Effector memory CD8-positive, alpha-beta T cell (primary cell): ENCODE measurements at regions not wholly inside any gene's neighbourhood (a gene's known extent, or its start where the extent isn't known, plus 50 kb on each side); places are given as distances from the start of the nearest gene placed in this dataset.

Experiments used
- ATAC-seq: fragments of 150-1000 bp; cut with Tn5 transposase; replicated peaks from 2 replicates; pipeline ENCODE4 v1.10.0; 2021; ENCODE audit warnings: mild to moderate bottlenecking, moderate library complexity
- DNase-seq, 3 experiments: peaks; one replicate each; pipeline ENCODE4 v3.0.0; 2021
- H3K27ac Mint-ChIP-seq, 2 donors: one replicate each; pipeline ENCODE4 v1.8.0; 2022; ENCODE audit warnings: mild to moderate bottlenecking in 2 of 2, mixed read lengths in 2 of 2, moderate library complexity in 2 of 2
- H3K27me3 Mint-ChIP-seq, 2 donors: one replicate each; pipeline ENCODE4 v1.8.0; 2022; ENCODE audit warnings: mixed read lengths in 2 of 2
- H3K36me3 Mint-ChIP-seq: one replicate; pipeline ENCODE4 v1.8.0; 2022; ENCODE audit warnings: mild to moderate bottlenecking, moderate library complexity, mixed read lengths; ENCODE audit not compliant: insufficient read depth
- H3K4me1 Mint-ChIP-seq, 2 donors: one replicate each; pipeline ENCODE4 v1.8.0; 2022; ENCODE audit warnings: low read depth in 2 of 2, mixed read lengths in 2 of 2
- H3K4me3 Mint-ChIP-seq, 2 donors: one replicate each; pipeline ENCODE4 v1.8.0; 2022; ENCODE audit warnings: mild to moderate bottlenecking in 2 of 2, mixed read lengths in 2 of 2, moderate library complexity in 2 of 2
- H3K9me3 Mint-ChIP-seq, 2 donors: one replicate each; pipeline ENCODE4 v1.8.0; 2022; ENCODE audit warnings: mixed read lengths in 2 of 2

- Mint-ChIP-seq H3K4me1 (no peaks in the 10 kb centered on the region), H3K27me3 (no peaks in the 10 kb centered on the region), H3K9me3 (peaks cover 5 to 20% of the 10 kb centered on the region in 2 donors), H3K27ac (no peak overlapping the region), H3K36me3 (no peaks in the 10 kb centered on the region), H3K4me3 (no peak overlapping the region)
- ATAC-seq, result no peak
- DNase-seq, result no peak
These were observed 61.5 kb upstream of the GRM7 start for GRCh38 chr3:6799264-6799915.

- no peak for DNase-seq
- Mint-ChIP-seq H3K4me1 (no peaks in the 10 kb centered on the region), H3K4me3 (no peak overlapping the region), H3K27me3 (no peaks in the 10 kb centered on the region), H3K36me3 (no peaks in the 10 kb centered on the region), H3K27ac (no peak overlapping the region), H3K9me3 (peaks cover 6 to 7% of the 10 kb centered on the region in 2 donors)
- ATAC-seq, result no peak
These were observed 57.3 kb upstream of the GRM7 start for GRCh38 chr3:6803619-6804018.

DNA sequence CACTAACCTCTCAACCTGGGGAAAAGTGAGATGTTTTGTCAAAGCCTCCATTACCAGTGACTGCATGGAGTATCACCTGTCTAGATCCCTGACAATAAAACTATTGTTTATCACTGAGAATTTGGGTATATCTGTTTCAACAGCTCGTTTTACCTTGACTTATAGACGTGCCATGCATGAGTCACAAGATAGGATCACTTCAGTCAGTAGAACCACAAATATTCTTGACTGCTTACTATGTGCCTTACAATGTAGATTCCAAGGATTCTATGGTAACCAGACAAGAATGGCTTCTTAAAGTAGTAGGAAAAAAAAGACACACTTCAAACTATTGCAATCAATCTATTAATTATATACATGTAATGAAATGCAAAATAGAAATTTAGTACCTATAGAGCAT is 55.7 kb upstream of the GRM7 start:
- DNase-seq, result no peak
- H3K4me1 Mint-ChIP-seq, result no peaks in the 10 kb centered on the region
- no peak overlapping the region for H3K27ac Mint-ChIP-seq
- peaks cover 6% of the 10 kb centered on the region in 2 donors for H3K9me3 Mint-ChIP-seq
- H3K4me3 Mint-ChIP-seq, result no peak overlapping the region
- no peaks in the 10 kb centered on the region for H3K36me3 Mint-ChIP-seq
- no peak for ATAC-seq
- no peaks in the 10 kb centered on the region for H3K27me3 Mint-ChIP-seq

DNA sequence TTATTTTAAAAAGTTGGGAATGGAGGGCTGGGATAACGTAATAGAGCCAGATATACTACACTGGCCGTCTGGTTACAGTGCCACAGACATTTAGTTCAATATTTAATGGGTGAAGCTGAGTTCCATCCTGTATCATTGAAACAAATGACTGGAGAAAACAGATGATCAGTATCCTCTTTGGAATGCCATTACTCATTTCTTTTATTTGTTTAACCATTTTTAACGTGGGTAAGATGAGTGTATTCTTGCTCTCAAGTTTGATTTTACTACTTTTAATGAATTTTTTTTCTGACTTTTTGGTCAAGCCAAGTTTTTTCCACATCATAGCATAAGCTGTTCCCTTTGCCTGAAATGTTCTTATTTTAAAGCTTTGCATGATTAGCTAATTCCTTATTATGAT is 53.9 kb upstream of the GRM7 start:
- no peak for DNase-seq
- Mint-ChIP-seq H3K4me3 (no peak overlapping the region), H3K27ac (no peak overlapping the region), H3K9me3 (peaks cover 0 to 9% of the 10 kb centered on the region in 2 donors), H3K36me3 (no peaks in the 10 kb centered on the region), H3K27me3 (no peaks in the 10 kb centered on the region), H3K4me1 (no peaks in the 10 kb centered on the region)
- ATAC-seq, result no peak

GRCh38 chr3:6807967-6808588 is 52.8 kb upstream of the GRM7 start:
- no peaks in the 10 kb centered on the region for H3K4me1 Mint-ChIP-seq
- DNase-seq, result no peak
- H3K9me3 Mint-ChIP-seq, result peaks cover 0 to 9% of the 10 kb centered on the region in 2 donors
- no peak for ATAC-seq
- H3K27ac Mint-ChIP-seq, result no peak overlapping the region
- no peak overlapping the region for H3K4me3 Mint-ChIP-seq
- H3K36me3 Mint-ChIP-seq, result no peaks in the 10 kb centered on the region
- H3K27me3 Mint-ChIP-seq, result no peaks in the 10 kb centered on the region

GRCh38 chr3:6809349-6809748 is 51.6 kb upstream of the GRM7 start:
- no peak for ATAC-seq
- peaks cover 0 to 9% of the 10 kb centered on the region in 2 donors for H3K9me3 Mint-ChIP-seq
- H3K27me3 Mint-ChIP-seq, result no peaks in the 10 kb centered on the region
- no peaks in the 10 kb centered on the region for H3K36me3 Mint-ChIP-seq
- no peak overlapping the region for H3K27ac Mint-ChIP-seq
- no peaks in the 10 kb centered on the region for H3K4me1 Mint-ChIP-seq
- no peak for DNase-seq
- no peak overlapping the region for H3K4me3 Mint-ChIP-seq
